GM10266 (cell line): ENCODE measurements at regions not wholly inside any gene's neighbourhood (a gene's known extent, or its start where the extent isn't known, plus 50 kb on each side); places are given as distances from the start of the nearest gene placed in this dataset.

ENCODE experiments used
- DNase-seq: peaks from one replicate; pipeline ENCODE4 v3.0.0; 2012; ENCODE audit errors: extremely low spot score
- CTCF ChIP-seq: IDR thresholded peaks from 2 replicates; pipeline ENCODE4 v1.5.1; 2012; ENCODE audit warnings: mild to moderate bottlenecking, low read depth; ENCODE audit not compliant: control insufficient read depth, insufficient read depth; ENCODE audit errors: missing control alignments

DNA sequence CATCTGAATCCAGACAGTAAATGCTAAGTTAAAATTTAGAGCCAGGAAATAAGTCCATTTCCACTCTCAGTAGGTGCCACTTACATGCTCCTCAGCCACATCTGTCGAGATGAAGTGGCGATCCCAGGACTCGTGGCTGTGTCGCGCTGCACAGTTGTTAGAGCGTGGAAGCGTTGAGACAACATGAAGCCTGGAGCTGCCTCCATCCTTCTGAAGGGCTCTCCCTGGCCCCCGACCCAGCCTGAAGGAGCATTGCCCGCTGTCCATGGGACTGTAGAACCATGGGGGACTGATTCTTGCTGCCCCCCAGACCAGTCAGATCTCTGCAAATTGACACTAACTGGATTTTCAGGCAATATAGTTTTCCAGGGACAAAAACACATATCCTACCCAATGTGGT is 58.9 kb downstream of the IRX1 start:
- no peak for TF ChIP-seq CTCF

GRCh38 chr5:3656803-3657202 is 61.2 kb downstream of the IRX1 start:
- DNase-seq = no peak
- TF ChIP-seq CTCF = no peak

More for the DNA sequence above, 58.9 kb downstream of the IRX1 start:
- DNase-seq = no peak

DNA sequence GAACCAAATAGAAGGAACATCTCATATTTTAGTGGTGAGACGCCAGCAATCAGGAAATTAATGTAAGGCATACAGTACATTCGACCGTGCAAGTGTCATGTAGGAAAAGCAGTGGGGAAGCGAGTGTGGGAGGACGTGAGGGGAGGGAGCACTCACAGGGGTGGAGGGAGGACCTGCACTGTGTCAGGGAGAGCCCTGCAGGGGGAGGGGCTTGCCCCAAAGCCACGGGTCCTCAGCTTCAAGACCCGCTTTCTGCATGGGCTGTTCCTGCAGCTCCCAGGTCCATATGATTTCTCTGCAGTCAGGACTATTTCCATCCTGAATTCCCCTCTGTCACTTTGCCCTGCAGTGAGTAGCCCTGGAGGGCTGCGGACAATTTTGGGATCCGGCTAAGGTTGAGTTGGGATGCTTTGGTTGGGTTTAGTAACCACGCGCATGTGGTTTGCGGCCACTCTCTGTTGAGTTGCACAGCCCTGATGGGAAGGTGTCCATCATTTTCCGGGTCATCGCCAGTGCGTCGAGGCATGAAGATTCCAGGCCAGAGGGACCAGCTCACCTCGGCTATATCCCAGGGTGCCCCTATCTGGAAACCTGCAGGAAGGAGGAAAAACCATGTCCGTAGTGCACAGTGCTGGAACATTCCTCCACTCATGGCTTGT is 61.9 kb downstream of the IRX1 start:
- DNase-seq = no peak
- no peak for TF ChIP-seq CTCF

- DNase-seq = no peak
- TF ChIP-seq CTCF = no peak
Observed at GRCh38 chr5:3658929-3659328, 63.3 kb downstream of the IRX1 start.

- DNase-seq = no peak
- TF ChIP-seq CTCF = no peak
Observed at GRCh38 chr5:3659907-3660306, 64.3 kb downstream of the IRX1 start.

DNA sequence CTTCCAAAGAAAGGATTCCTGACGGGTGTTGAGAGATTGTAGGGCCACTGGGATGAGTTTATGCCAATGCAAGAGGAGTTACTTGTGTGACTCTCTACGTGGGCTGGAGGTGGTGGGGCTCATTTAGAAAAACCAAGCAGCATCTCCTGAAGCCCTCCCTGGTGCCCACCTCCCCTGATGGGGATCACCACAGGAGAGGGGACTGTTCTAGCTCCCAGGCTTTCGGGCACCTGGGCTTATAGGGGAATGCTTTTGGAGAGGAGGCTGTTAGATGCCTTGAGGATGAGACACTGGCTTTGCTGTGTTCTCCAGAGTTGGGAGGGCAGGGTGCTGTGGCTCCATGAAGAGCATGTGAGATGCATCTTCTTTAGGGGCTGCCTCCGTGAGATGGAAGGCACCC is 65.0 kb downstream of the IRX1 start:
- no peak for TF ChIP-seq CTCF
- no peak for DNase-seq

DNA sequence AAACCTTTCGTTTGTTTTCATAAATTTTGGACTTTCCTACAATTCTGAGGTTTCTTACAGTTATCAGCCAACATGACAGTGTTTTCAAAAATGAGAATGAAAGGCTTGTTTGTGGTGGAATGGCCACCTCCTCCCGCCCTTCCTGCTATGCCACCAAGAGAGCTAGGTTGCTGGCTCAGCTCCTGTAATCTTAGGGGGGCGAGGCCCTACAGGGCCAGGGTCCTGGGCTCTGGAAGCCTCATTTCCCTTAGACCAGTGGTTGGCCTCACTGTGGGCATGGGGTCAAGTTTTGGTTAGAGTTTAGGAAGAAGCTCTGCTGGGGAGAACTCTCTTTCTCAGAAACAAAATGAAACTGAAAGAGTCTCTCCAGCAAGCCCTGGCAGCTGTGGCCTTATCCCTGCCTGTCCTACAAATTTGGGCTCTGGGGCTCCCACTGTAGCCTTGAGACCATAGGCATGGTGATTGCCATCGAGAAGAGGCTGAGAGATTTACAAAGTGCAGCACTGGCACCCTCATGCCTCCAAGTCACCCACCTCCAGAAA is 66.2 kb downstream of the IRX1 start:
- TF ChIP-seq CTCF = no peak
- DNase-seq = no peak
